Breast epithelium (tissue), 4 donors: ENCODE measurements at regions not wholly inside any gene's neighbourhood (a gene's known extent, or its start where the extent isn't known, plus 50 kb on each side); places are given as distances from the start of the nearest gene placed in this dataset.

Experiments used
- DNase-seq, 2 donors: peaks; one replicate each; pipeline ENCODE4 v3.0.0-alpha.2; 2019; ENCODE audit warnings: low spot score in 2 of 2
- H3K27ac ChIP-seq, 2 donors: fragments of 200-600 bp; sonication (generic) in 1 of 2; one replicate each; pipeline ENCODE4 v1.5.1; 2016 to 2019; ENCODE audit warnings: mild to moderate bottlenecking in 1 of 2
- H3K27me3 ChIP-seq, 2 donors: fragments of 200-600 bp; sonication (generic) in 1 of 2; one replicate each; pipeline versions ENCODE4 v1.5.1 to v1.6.0; 2017 to 2019; ENCODE audit warnings: control low read depth in 1 of 2, mild to moderate bottlenecking in 1 of 2
- H3K36me3 ChIP-seq: fragments of 200-600 bp; one replicate; pipeline ENCODE4 v1.5.1; 2019
- H3K4me1 ChIP-seq, 2 donors: fragments of 200-600 bp; sonication (generic); one replicate each; pipeline ENCODE4 v1.5.1; 2016 to 2019; ENCODE audit warnings: control low read depth in 1 of 2
- H3K4me3 ChIP-seq, 3 donors: fragments of 200-600 bp; sonication (generic); 1 replicate in 2 of 3; 2 replicates in 1 of 3; pipeline ENCODE4 v1.5.1; 2016 to 2019; ENCODE audit warnings: mild to moderate bottlenecking in 3 of 3, moderate library complexity in 2 of 3
- H3K9me3 ChIP-seq, 2 donors: fragments of 200-600 bp; sonication (generic) in 1 of 2; one replicate each; pipeline ENCODE4 v1.5.1; 2016 to 2019; ENCODE audit warnings: control low read depth in 1 of 2
- CTCF ChIP-seq, 3 donors: fragments of 450-650 bp; IDR thresholded peaks; one replicate each; pipeline ENCODE4 v1.5.1; 2016 to 2017; ENCODE audit warnings: antibody characterized with exemption in 3 of 3, mild to moderate bottlenecking in 3 of 3, moderate library complexity in 3 of 3
- POLR2A ChIP-seq: fragments of 450-650 bp; IDR thresholded peaks from one replicate; pipeline ENCODE4 v1.6.1; 2016; ENCODE audit warnings: antibody characterized with exemption, mild to moderate bottlenecking, moderate library complexity
- POLR2AphosphoS5 ChIP-seq, 3 donors: sonication (generic); formaldehyde crosslinking; IDR thresholded peaks; one replicate each; pipeline ENCODE4 v1.6.1; 2017; ENCODE audit warnings: antibody characterized with exemption in 3 of 3
- intact Hi-C: fragments of 100-400 bp; cut with DNase I; formaldehyde crosslinking; loops from one replicate; pipeline ENCODE4 v1.15.1; 2023; ENCODE audit warnings: low total_unique reads

DNA sequence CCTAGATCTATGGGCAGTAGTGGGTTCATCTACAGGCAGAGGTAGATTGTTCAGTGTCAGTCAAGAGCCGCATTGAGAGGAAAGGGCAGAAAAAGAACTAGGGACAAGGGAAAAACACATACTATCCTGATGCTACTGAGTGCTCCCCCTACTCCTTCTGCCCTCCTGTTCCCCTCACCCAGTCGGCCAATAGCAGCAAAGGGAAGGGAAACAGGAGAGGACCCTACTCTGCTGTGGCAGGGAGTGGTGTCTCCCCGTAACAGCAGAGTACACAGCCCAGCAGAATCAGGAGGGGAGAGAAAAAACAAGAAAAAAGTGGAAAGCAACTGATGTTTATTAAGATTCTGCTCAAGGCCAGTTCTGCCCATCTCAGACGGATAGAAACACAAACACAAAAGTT, 136.1 kb upstream of the CCDC150 start:
- no peaks in the 10 kb centered on the region for H3K36me3 ChIP-seq
- DNase-seq, result no peak
- intact Hi-C loops, result no loop called here
- peaks cover 0 to 6% of the 10 kb centered on the region in 2 donors for H3K9me3 ChIP-seq
- no peak overlapping the region for H3K27ac ChIP-seq
- no peaks in the 10 kb centered on the region for H3K4me1 ChIP-seq
- TF ChIP-seq POLR2A (no peak), POLR2AphosphoS5 (IDR thresholded peaks at IDR 0.05) (no peak), CTCF (IDR thresholded peaks at IDR 0.05) (no peak)
- no peak overlapping the region for H3K4me3 ChIP-seq
- no peaks in the 10 kb centered on the region for H3K27me3 ChIP-seq

DNA sequence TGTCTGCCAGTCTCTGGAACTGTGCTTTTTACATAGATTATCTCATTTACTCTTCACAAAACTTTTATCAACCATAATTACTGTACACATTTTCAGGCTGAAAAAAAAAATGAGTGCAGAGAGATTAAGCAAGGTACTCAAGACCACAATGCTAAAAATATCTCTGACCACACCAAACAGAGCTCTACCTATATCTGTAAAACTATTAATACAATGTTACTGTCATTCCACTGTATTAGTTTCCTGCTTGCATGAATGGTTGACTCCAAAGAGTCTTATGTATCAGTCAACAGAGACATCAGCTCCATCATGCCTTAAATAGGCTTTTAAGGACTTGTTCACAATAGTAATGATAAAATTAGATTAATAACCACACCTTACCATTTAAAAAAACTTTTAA, 134.7 kb upstream of the CCDC150 start:
- no peak for DNase-seq
- no peaks in the 10 kb centered on the region for H3K9me3 ChIP-seq

GRCh38 chr2:196510246-196510645, 129.3 kb upstream of the CCDC150 start:
- Histone ChIP-seq H3K4me1 (no peaks in the 10 kb centered on the region), H3K4me3 (no peak overlapping the region), H3K27ac (no peak overlapping the region), H3K36me3 (no peaks in the 10 kb centered on the region), H3K9me3 (no peaks in the 10 kb centered on the region), H3K27me3 (no peaks in the 10 kb centered on the region)
- no peak for DNase-seq
- TF ChIP-seq POLR2A (no peak), POLR2AphosphoS5 (IDR thresholded peaks at IDR 0.05) (no peak), CTCF (IDR thresholded peaks at IDR 0.05) (no peak)
- intact Hi-C loops, result no loop called here

More for the DNA sequence above, 134.7 kb upstream of the CCDC150 start:
- no peaks in the 10 kb centered on the region for H3K36me3 ChIP-seq
- H3K4me1 ChIP-seq, result no peaks in the 10 kb centered on the region
- H3K27ac ChIP-seq, result no peak overlapping the region
- intact Hi-C loops, result no loop called here
- H3K27me3 ChIP-seq, result no peaks in the 10 kb centered on the region
- TF ChIP-seq POLR2AphosphoS5 (IDR thresholded peaks at IDR 0.05) (no peak), POLR2A (no peak), CTCF (IDR thresholded peaks at IDR 0.05) (no peak)
- H3K4me3 ChIP-seq, result no peak overlapping the region

GRCh38 chr2:196511258-196512168, 128.0 kb upstream of the CCDC150 start:
- H3K4me3 ChIP-seq, result no peak overlapping the region
- H3K27ac ChIP-seq, result no peak overlapping the region
- H3K4me1 ChIP-seq, result no peaks in the 10 kb centered on the region
- TF ChIP-seq POLR2AphosphoS5 (IDR thresholded peaks at IDR 0.05), result no peak
- TF ChIP-seq POLR2A, result no peak
- no peak for TF ChIP-seq CTCF (IDR thresholded peaks at IDR 0.05)
- intact Hi-C loops, result no loop called here
- H3K27me3 ChIP-seq, result no peaks in the 10 kb centered on the region
- no peak for DNase-seq
- H3K9me3 ChIP-seq, result no peaks in the 10 kb centered on the region
- no peaks in the 10 kb centered on the region for H3K36me3 ChIP-seq

DNA sequence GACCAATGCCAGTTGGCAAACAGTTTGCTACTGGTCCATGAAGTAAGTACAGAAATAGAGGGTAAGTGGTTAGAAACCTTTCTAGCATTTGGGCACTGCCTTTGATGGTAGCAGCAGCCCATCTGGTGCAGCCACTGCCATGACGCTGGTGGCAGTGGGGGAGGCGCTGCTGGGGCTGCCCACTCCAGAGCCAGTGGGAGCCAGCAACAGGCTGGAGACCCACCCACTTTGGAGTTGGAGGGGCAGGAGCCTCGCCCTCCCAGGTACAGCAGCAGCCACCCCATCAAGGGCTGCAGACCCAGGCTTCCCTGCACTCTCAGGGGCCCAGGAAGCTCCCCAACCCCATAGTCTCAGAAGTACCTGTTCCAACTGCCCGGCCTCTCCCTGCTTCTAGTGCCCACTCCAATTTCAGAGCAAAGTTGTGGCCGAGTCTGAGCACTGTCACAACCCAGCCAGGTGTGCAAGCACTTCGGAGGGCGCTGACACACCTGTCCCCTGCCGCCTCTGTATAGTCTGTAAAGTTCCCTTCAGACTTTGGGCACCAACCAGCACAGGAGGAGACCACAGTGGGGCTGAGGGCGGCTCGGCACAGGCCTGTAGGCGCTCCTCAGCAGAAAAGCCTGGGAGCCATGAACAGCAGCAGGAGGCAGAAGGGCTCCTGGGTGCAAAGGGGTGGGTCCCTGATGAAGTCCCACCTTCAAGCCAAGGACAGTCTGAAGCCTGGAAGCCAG, 125.6 kb upstream of the CCDC150 start:
- Histone ChIP-seq H3K27me3 (no peaks in the 10 kb centered on the region), H3K36me3 (no peaks in the 10 kb centered on the region), H3K27ac (no peak overlapping the region), H3K9me3 (no peaks in the 10 kb centered on the region), H3K4me1 (no peaks in the 10 kb centered on the region), H3K4me3 (no peak overlapping the region)
- intact Hi-C loops, result no loop called here
- TF ChIP-seq POLR2AphosphoS5 (IDR thresholded peaks at IDR 0.05) (no peak), POLR2A (no peak), CTCF (IDR thresholded peaks at IDR 0.05) (no peak)
- no peak for DNase-seq
